Astrocyte of the cerebellum (primary cell): ENCODE measurements at regions not wholly inside any gene's neighbourhood (a gene's known extent, or its start where the extent isn't known, plus 50 kb on each side); places are given as distances from the start of the nearest gene placed in this dataset.

Source experiments
- DNase-seq: peaks from one replicate; pipeline ENCODE4 v3.0.0-alpha.2; 2011; ENCODE audit warnings: low read depth
- H3K4me3 ChIP-seq: 2 replicates; pipeline ENCODE4 v1.5.1; 2011; ENCODE audit warnings: mild to moderate bottlenecking, low read depth, low read length, moderate library complexity
- CTCF ChIP-seq: IDR thresholded peaks from 2 replicates; pipeline ENCODE4 v1.5.1; 2012; ENCODE audit warnings: low read length, low read depth, moderate library complexity, mild to moderate bottlenecking; ENCODE audit errors: missing control alignments
- in situ Hi-C: cut with HindIII; loops from 2 replicates; pipeline ENCODE4 v1.10.0; 2017; ENCODE audit warnings: low sequenced_read_pairs

DNA sequence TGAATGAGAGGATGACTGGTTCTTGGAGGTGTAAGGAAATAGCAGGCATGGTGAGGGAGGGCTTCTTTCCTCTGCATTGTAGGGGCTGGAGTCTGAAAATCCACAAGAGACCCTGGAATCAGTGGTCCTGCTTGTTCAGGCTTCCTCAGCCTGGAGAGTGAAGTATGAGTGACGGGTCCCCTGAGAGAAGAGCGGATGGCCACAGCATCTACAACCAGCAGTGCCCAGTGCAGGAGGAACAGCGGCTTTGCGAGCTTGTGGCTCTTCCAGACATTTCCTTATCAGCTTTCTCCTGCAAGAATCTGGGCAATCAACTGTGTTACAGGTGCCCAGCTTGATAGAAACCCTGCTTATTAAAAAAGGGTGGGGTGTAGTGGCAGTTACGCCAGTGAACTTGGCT is 97.0 kb upstream of the HES1 start:
- DNase-seq = no peak
- no peak for TF ChIP-seq CTCF
- in situ Hi-C loops = no loop called here
- H3K4me3 ChIP-seq = no peak overlapping the region

GRCh38 chr3:194040516-194041273 is 95.3 kb upstream of the HES1 start:
- no peak overlapping the region for H3K4me3 ChIP-seq
- no peak for DNase-seq
- in situ Hi-C loops = no loop called here
- no peak for TF ChIP-seq CTCF

DNA sequence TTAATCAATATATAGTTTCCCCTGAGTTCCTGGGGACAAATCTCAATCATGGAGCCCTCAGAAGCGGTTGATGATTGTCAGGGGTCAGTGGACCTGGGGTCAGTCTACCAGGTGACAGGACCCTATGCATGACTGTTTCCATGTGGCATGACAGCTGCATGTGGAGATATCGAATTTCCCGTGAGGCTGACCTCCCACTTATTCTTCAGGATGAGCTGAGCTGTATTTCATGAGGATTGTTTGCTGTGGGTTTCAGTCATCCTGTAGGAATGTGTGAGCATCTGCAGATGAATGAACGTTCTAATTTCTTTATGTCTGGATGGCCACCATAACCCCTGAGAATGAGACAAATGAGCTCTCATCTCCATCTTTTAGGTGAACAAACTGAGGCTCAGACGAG is 93.0 kb upstream of the HES1 start:
- in situ Hi-C loops = no loop called here
- H3K4me3 ChIP-seq = no peak overlapping the region
- TF ChIP-seq CTCF = no peak
- peak; percentile 43 for DNase-seq

- peak; percentile 33 for DNase-seq
- no peak overlapping the region for H3K4me3 ChIP-seq
- in situ Hi-C loops = no loop called here
- TF ChIP-seq CTCF = no peak
Measured at GRCh38 chr3:194043516-194043915, 92.4 kb upstream of the HES1 start.

- DNase-seq = no peak
- H3K4me3 ChIP-seq = no peak overlapping the region
- no peak for TF ChIP-seq CTCF
- in situ Hi-C loops = no loop called here
Measured at GRCh38 chr3:194045289-194045688, 90.7 kb upstream of the HES1 start.

DNA sequence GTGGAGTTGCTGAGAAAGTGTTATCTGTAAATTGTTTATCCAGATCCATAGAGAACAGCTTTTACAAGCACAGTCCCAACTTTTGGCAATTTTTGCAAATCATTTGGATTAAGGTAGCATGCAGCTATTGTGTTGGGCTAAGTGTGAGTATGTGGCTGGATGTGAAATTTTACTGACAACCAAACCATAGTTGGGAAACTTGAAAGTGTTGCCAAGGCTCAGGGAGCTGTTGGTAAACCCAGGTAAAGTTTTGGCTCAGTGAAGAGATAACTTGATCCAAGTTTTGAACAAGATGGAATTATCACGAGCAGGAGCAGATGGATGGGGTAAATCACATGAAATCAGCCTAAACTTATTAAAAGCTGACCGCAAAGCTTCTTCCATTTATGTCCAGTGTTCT is 90.0 kb upstream of the HES1 start:
- no peak overlapping the region for H3K4me3 ChIP-seq
- DNase-seq = no peak
- no peak for TF ChIP-seq CTCF
- in situ Hi-C loops = no loop called here
